Lung microvascular endothelial cell (primary cell): ENCODE measurements at regions not wholly inside any gene's neighbourhood (a gene's known extent, or its start where the extent isn't known, plus 50 kb on each side); places are given as distances from the start of the nearest gene placed in this dataset.
"Not testable (repeated sequence)": the region's sequence is repeated elsewhere in the genome, so short reads cannot be mapped to it uniquely, and the experiment has no call there.

Experiments
- DNase-seq, 2 donors: peaks; one replicate each; pipeline versions ENCODE4 v3.0.0 to v3.0.0-alpha.2; 2010; ENCODE audit warnings: low read depth in 2 of 2

DNA sequence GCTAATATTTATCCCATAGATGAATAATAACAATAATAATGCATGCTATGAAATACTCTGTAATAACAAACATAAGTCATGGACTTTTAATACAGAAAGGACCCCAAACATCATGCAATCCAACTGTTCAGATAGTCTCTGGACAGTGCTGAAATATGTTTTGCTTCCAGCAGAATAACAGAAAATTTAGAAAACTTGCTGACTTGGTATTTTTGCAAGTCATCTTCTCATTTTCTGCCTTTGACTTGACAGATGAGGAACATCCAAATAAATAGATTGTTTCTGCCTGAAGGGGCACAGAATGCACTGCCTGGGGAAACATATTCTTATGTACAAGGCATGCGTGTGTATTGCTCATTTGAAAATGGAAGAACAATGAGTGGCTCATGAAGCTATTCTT lies 442.4 kb upstream of the GRM7 start:
- no peak for DNase-seq

DNA sequence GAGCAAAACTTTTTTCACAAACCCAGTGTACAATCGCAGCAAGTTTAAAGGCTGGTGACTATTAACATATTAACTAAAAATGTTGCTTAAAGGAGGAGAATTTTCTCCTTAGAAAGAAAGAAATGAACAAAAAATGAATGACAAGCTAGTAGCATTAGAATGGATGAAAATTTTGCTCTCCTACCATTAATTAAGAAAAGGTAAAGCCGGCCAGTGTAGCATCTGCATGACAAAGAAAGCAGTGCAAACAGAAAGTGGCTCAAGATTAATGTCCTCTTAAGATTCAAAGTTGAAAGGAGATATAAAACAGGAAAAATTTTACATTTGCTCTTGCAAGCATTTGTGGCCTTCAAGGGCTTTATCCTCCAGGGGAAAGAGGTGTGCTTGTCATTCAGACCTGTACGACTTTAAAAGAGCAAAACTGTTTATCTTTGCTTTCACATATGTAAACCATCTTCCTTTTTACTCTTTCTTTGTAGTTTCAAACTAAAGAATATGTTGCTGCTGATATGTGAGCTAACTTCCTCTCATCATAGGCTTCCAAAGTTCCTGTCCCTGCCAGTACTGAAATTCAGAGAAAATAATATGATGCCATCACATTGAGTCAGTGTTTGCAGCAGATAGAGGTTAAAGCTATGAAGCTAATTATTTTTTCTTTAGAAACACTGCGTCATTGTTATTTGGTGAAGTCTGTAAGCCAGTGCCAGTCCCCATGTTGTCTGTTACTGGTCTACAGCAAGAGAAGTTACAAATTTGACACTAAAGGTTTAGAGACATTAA lies 439.1 kb upstream of the GRM7 start:
- no peak for DNase-seq

DNA sequence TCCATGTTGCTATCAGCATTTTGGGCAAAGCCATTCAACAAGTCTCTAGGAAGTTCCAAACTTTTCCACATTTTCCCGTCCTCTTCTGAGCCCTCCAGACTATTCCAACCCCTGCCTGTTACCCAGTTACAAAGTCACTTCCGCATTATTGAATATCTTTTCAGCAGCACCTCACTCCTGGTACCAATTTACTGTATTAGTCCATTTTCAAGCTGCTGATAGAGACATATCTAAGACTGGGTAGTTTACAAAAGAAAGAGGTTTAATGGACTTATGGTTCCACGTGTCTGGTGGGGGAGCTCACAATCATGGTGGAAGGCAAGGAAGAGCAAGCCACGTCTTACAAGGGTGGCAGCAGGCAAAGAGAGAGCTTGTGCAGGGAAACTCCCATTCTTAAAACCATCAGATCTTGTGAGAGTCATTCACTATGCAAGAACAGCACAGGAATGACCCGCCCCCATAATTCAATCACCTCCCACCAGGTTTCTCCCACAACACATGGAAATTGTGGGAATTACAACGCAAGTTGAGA lies 435.6 kb upstream of the GRM7 start:
- no peak for DNase-seq

DNA sequence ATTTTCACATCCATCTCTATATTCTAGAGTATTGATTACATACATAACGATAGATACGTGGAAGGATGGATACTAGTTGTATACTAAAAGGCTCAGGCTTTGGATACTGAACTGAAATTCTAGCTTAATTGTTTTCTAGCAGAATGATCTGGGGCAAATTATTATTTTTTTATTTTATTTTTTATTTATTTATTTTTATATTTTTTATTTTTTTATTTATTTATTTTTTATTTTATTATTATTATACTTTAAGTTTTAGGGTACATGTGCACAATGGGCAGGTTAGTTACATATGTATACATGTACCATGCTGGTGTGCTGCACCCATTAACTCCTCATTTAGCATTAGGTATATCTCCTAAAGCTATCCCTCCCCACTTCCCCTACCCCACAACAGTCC lies 432.6 kb upstream of the GRM7 start:
- not testable (repeated sequence) for DNase-seq

DNA sequence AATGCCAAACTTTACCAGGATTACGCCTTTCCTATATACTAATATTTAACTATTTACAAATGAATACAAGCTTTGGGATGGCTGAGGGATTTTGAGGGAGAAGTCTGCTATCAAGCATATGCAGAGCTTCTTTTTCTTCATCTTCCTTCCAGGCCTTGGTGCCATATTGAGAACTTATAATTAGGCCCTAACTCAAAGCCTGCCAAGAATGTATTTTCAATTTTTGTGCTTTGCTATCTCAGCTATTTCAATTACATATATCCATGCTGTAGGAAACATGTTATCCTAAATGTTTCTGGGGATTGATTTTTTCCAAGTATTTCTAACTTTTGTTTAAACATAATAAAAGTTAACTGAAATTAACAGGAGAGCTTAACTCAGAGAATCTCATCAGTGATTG lies 425.0 kb upstream of the GRM7 start:
- DNase-seq: no peak

DNA sequence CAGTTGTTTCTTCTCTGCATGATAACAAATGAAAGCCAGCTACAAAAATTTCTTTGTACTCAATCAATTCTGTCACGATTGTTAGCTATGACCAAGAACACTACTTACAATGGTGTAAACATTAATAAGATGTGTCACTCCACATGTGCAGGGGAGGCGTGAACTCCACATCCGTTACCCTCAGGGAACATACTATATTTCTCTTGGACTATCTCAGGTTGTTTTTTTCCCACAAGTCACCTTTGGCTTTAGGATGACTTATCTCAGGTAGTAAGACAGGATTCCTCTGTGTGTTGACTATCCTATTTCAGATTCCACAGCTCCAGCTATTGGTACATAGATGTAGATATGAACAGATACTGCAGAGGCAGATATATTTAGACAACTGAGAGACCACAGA lies 423.3 kb upstream of the GRM7 start:
- DNase-seq: no peak

DNA sequence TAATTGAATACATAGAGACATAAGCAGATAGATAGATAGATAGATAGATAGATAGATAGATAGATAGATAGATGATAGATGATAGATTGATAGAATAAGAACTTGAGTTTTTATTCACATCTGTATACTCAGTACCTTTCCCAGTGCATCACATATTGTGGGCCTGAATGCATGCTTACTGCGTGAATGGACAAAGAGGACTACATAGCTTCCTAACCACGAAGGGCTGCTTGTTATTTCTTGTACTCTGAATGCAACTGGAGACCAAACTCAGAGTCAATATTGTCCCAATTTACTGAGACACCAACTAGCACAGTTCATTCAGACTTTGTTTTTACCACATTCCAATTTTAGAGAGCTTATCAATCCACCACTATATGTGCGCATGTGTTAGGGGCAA lies 422.9 kb upstream of the GRM7 start:
- DNase-seq: no peak

DNA sequence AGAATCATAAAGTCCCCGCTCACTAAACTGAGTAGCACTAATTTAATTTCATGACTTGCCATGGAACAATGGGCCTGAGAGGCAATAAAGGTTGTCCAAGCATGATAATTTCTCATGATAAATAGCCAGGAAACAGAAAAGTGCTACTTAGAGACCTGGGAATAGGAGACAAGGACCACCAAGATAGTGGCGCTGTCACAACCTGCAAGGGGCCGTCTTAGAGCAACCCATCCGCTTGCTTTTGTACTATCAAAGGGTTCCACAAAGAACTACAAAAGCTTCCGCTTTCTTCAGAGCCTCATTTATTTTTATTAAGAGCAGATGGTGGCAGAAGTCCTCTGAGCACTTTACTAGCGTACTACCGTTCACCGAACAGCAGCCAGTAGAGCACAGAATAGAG lies 421.7 kb upstream of the GRM7 start:
- no peak for DNase-seq

DNA sequence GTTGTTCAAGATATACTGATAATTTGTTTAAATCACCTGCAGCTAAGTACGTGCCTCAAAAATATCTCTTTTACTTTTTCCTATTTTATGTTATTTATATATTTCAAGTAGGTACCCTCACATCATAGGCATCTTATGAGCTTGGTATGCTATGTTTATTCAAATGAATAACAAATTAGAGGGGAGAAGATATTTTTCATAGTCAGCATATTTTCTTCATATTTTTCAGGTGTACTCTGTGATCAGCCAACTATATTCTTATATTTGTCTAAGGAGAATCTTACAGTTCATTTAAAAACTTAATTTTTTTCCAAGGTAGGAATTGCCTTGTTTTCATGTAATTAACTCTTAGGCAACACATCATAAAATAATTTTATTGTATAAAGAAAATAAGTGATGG lies 421.1 kb upstream of the GRM7 start:
- DNase-seq: no peak

DNA sequence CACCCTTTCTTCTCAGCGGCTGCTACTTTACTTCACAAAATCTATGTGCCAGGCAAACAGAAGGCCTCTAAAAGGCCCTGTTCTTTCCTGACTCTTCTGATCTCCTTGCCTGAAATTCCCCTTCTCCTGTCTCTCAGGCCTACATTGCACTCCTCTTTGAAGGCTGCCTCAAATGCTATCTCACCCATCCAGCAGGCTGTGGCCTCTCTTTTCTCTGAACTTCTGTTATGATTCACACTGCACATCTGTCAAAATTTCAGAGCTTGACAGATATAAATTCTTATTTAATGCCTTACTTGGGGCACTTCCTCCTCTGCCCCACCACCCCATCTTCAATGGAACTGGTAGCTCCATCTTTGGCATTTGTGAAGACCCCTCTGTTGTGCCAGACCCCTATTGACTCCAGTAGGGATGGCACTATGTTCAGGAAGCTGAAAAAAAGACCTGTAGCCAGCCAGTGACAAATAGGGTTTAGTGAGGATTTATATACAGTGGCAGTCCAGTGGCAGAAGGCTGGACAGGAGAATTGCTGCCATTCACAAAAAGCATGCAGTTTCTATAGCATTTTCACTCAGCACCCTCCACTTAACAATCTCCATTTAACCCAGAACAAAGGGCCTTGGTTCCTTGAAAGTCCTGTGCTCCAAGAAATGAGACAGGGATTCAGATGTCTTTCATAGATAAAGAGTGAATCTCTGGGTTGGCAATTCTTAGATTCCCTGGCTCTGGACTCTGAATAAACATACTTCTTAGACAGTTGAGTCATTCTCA lies 415.8 kb upstream of the GRM7 start:
- DNase-seq: no peak

DNA sequence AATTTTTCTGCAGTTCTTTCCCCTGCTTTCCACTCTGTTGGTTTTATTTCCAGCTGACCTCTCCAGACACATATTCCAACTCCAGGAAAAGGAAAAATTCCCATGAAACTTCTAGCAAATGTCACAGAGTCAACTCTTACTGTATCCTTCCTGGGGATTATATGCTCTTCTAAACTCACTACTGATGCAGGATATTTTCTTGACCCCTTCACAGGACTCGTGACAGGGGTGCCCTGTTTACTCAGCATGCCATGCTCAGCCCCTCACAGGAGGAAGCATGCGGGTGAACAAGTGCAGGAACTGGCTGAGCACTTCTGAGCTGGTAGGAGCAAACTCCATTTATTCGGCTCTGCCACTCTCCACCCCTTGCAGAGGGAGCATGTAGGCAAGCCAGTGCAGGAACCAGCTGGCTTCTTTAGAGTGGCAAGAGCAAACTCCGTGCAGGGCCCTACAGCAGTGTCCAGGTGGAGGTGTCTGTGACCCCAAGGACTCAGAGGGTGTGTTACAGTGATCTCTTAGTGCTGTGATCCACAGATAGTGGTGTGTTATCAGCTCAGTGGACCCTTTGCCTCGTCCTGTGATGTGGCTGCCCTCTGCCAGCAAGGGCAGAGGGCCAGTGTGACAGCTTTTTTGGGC lies 413.6 kb upstream of the GRM7 start:
- DNase-seq: peak; percentile 8 to 71

DNA sequence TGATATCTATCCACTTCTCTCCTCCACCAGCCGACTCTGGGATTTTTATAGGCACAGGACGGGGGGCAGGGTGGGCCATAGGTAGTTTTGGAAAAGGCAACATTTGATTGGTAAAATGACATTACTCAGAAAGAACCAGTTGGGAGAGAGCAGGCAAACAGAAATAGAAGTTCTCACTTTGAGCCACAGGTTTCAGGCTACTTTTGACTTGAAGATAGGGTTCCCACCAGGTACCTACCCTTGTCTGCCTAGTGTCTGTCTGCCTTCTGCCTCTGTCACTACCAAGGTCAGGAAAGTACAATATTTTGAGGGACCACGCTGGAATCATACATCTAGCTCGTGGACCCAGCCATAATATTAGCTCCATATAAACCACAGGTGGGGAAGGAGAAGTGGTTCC lies 412.9 kb upstream of the GRM7 start:
- no peak for DNase-seq

DNA sequence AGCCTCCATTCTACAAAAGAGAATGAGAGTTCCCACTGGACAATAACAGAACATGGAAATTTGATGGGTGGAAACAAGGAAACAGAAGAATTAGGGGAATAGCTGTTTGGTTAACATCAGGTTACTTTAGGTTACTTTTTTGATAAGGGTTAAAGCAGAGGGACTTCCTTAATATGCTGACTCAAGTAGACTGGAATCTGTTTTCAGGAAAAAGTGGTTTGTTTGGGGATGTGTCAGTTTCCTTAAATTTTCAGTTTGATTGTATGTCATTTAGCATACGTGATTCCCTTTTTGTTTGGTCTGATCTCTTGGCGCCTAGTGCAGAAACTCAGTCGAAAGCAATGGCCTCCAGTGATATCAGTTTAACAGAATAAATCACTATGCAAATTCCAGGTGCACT lies 411.8 kb upstream of the GRM7 start:
- peak; percentile 64 to 83 for DNase-seq

DNA sequence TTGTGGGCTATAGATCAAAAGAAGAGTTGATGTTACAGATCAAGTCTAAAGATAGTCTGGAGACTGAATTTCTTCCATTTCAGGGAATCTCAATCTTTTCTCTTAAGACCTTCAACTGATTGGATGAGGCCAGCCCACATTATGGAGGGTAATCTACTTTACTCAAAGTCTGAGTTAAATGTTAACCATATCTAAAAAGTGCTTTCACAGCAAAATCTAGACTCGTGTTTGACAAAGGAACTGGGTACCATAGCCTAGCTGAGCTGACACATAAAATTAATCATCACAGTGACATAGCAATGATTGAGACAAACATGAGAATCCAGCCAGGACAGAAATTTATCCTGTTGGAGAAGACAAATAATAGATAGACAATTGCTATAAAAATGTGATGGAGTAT lies 407.9 kb upstream of the GRM7 start:
- DNase-seq: no peak

DNA sequence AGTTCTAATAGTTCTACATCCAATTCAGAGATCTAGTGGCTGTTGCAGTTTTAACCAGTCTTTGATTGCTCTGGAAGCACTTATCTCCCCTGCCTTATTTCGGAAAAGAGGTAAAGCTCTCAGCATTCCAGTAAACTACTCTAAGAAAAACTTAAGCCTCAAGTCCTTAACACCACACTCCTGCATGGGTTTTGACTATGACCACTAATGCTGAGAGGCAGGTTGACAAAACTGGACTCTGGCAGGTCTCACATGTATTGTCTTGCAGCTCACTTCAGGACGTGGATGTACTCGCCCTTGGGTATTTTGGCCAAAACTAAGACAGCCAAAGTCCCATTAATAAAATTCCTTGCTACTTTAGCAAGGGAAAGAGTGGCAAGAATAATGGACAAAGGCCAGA lies 405.9 kb upstream of the GRM7 start:
- no peak for DNase-seq

DNA sequence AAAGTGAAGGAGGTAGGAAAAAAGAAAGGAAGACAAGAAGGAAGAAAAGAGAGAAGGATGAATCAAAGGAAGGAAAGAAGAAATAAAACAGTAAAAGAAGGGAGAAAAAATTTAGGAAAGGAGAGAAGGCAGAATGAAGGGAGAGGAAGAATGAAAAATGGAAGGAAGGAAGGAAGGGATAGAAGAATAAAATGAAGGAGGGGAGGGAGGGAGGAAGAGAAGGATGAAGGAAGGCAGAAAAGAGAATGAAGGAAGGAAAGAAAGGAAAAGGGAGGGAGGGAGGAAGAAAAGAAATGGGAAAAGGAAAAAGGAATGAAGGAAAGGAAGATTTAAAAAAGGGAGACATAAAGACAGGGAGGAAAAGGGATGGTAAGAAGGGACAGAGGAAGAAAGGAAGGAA lies 393.7 kb upstream of the GRM7 start:
- no peak for DNase-seq

DNA sequence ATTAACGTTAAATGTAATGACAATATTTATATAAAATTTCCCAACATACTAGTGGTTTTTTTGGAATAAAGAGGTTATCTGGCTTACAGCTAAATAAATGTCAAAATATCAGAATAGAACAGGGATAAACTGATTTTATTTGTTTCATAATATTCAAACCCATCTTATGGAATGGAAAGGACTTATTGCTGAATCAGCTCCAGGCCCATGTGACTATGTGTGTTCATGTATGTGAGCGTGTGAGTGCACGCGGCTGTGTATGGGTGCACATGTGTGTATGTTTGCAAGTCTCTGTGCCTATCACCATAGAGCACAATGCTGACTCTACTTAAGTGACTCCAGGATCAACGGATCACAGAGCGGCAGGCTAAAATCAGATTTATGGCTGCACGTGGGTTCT lies 392.3 kb upstream of the GRM7 start:
- no peak for DNase-seq

DNA sequence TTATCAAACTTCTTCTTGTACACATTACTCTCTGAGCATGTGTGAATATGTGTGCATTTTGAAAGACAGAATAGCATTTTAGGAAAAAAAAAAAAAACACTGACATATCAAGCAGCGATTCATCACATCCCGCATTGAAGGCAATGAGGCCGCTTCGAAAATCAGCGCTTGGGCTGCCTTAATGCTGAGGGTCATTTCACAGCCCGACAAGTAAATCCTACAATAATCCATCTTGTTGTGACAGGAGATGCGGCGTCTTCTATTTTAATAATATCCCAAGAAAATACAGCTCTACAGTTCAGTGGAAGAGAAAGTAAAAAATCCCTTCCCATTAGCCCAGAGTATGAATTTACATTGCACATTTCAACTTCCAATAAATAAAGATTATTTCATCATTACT lies 389.2 kb upstream of the GRM7 start:
- DNase-seq: no peak

DNA sequence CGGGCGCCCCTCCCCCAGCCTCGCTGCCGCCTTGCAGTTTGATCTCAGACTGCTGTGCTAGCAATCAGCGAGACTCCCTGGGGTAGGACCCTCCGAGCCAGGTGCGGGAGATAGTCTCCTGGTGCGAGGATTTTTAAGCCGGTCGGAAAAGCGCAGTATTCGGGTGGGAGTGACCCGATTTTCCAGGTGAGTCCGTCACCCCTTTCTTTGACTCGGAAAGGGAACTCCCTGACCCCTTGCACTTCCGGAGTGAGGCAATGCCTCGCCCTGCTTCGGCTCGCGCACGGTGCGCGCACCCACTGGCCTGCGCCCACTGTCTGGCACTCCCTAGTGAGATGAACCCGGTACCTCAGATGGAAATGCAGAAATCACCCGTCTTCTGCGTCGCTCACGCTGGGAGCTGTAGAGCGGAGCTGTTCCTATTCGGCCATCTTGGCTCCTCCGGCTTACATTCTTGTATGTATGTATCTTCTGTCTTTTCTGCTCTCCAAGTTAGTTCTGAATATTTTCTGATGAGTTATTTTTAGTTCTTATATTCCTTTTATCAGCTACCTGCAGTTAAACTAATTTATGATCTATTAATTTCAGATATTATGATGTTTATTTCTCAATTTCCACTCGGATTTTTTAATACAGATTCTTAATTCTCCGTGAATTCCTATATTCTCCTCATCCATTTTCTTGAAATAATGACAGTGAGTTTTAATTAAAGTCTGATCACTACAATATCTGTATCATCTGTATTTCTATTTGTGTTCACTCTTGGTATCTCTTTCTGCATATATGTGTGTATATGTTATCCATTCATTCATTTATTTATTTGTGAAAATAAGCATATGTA lies 370.2 kb upstream of the GRM7 start:
- DNase-seq: not testable (repeated sequence)

DNA sequence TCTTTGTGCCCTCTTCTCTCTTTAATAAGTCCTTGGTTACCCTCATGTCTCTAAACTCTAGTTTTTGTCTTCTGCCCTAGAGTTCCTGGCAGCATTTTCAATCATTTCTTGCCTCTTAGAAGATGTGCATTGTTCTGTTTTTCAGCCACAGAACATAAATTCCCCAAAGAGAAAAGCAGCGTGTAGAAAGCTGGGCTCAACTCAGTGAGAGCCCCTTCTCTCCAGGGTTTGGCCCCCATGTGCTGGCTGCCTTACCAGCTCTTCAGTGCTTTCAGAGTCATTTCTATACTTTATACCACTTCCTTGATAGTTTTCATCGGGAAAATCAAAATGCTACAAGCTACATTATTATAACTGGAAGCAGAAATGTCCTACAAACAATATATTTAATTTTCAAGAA lies 369.1 kb upstream of the GRM7 start:
- DNase-seq: no peak

DNA sequence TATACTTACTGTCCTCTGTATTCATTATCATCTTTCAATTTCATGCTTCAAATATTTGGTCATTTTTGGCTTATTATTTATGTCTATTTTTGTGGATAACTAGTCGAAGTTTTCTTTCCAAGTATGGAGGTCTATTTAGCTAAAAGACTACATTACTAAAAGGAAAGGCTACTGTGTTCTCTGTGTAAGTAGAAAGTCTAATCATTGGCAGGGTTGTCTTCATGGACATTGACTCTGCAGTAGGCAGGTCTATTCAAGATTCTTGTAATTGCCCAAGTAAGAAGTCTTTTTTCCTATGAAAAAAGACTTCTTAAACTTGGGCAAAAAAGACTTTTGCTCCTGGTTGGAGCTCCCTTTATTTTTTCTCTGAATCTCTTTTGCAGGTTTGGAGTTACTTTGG lies 368.6 kb upstream of the GRM7 start:
- no peak for DNase-seq

DNA sequence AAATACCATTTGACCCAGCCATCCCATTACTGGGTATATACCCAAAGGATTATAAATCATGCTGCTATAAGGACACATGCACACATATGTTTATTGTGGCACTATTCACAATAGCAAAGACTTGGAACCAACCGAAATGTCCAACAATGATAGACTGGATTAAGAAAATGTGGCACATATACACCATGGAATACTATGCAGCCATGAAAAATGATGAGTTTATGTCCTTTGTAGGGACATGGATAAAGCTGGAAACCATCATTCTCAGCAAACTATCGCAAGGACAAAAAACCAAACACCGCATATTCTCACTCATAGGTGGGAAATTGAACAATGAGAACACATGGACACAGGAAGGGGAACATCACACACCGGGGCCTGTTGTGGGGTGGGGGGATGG lies 362.0 kb upstream of the GRM7 start:
- not testable (repeated sequence) for DNase-seq
